Heart left ventricle (tissue), 13 donors: ENCODE measurements at regions not wholly inside any gene's neighbourhood (a gene's known extent, or its start where the extent isn't known, plus 50 kb on each side); places are given as distances from the start of the nearest gene placed in this dataset.
"Not testable (repeated sequence)": the region's sequence is repeated elsewhere in the genome, so short reads cannot be mapped to it uniquely, and the experiment has no call there.

Experiments
- POLR2A ChIP-seq, 2 donors: fragments of 450-650 bp; IDR thresholded peaks; one replicate each; pipeline ENCODE4 v1.6.1; 2017; ENCODE audit warnings: antibody characterized with exemption in 2 of 2, mild to moderate bottlenecking in 2 of 2, moderate library complexity in 2 of 2
- TF ChIP-seq, protein P1 (sequence below), 12 donors: fragments of 200-600 bp; sonication (generic) in 4 of 12; IDR thresholded peaks; one replicate each; pipeline versions ENCODE4 v1.5.0 to v1.8.0; 2018 to 2022; ENCODE audit warnings: antibody characterized with exemption in 12 of 12, mild to moderate bottlenecking in 5 of 12
- donor health status: ischemic (EF 13 %, LVEDD 7.1; RV severe dilation, severe dysfunction).
- donor health status: DM: no; HTN: yes; CAD: no.
- donor health status: DM: no; HTN: no; CAD: no.
- donor health status: ischemic (EF 25% LVEDD 6.9; RV normal size, moderate dysfunction).
- donor health status: ischemic (EF 25% LVEDD 5.7; RV mildly dilated, moderate dysfunction).
- donor health status: ischemic (EF 35%, LVEDD 5.7; RV mildly dilated, moderate dysfunction).
- donor health status: nonischemic (EF 11% LVEDD 7.7; RV severe dilation, severe dysfunction).
- donor health status: DM: yes; HTN: yes; CAD: no.
- donor health status: PGD.
- donor health status: ischemic (EF 29% LVEDD 5.4; RV normal size, mild dysfunction).
- donor health status: nonischemic (EF 23%, LVEDD 6.1; RV moderate dilation, normal function).

DNA sequence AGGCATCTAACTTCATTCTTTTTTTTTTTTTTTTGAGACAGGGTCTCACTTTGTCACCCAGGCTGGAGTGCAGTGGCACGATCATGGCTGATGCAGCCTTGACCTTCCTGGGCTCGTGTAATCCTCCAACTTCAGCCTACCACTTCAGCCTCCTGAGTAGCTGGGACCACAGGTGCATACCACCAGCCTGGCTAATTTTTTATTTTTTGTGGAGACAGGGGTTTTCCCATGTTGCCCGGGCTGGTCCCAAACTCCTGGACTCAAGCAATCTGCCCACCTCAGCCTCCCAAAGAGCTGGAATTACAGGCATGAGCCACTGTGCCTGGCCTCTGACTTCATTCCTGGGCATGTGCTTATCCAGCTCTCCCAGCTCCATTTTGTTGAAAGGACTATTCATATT, 311.9 kb downstream of the RPS24 start:
- TF ChIP-seq, protein P1, sequence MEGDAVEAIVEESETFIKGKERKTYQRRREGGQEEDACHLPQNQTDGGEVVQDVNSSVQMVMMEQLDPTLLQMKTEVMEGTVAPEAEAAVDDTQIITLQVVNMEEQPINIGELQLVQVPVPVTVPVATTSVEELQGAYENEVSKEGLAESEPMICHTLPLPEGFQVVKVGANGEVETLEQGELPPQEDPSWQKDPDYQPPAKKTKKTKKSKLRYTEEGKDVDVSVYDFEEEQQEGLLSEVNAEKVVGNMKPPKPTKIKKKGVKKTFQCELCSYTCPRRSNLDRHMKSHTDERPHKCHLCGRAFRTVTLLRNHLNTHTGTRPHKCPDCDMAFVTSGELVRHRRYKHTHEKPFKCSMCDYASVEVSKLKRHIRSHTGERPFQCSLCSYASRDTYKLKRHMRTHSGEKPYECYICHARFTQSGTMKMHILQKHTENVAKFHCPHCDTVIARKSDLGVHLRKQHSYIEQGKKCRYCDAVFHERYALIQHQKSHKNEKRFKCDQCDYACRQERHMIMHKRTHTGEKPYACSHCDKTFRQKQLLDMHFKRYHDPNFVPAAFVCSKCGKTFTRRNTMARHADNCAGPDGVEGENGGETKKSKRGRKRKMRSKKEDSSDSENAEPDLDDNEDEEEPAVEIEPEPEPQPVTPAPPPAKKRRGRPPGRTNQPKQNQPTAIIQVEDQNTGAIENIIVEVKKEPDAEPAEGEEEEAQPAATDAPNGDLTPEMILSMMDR (IDR thresholded peaks at IDR 0.05) = not testable (repeated sequence)
- not testable (repeated sequence) for TF ChIP-seq POLR2A (IDR thresholded peaks at IDR 0.05)
